ENCODE measurements at regions not wholly inside any gene's neighbourhood (a gene's known extent, or its start where the extent isn't known, plus 50 kb on each side); places are given as distances from the start of the nearest gene placed in this dataset.

DNA sequence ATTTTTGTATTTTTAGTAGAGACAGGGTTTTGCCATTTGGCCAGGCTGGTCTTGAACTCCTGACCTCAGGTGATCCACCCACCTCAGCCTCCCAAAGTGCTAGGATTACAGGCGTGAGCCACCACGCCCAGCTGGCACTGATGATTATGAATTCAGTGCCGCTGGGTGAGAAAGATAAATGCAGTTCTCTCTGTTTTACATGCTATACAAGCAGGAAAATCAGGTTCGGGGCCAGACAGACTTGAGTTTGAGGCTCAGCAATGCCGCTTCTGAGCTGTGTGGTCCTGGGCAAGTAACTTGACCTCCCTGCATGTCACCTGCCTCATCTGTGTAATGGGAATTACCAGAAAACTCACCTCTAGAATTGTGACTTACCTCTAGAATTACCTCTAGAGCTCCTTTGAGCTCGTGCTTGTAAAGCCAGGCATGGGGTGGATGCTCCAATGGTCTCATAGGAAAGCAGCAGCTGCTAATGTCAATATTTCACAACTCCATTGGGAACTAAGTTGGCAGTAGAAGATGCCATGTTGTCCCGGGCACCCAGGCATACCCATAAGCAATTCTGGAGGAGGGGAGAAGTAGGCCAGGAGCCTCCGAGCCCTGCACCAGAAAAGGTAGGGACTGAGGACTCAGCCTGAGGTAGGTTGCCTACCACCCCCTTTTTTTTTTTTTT, 119.8 kb upstream of the SLC25A33 start:
- Histone ChIP-seq H3K36me3 (ENCODE audit: insufficient read depth, low read length) (no peaks in the 10 kb centered on the region), H3K9ac (ENCODE audit: low read depth, low read length, poor library complexity, severe bottlenecking) (peak overlapping the region; percentile 68), H3K79me2 (ENCODE audit: insufficient read depth, low read length) (peaks cover 19% of the 10 kb centered on the region; the same call in 1 of the 2 replicates), H4K20me1 (ENCODE audit: insufficient read depth, low read length, poor library complexity, severe bottlenecking) (no peaks in the 10 kb centered on the region), H3K27me3 (ENCODE audit: insufficient read depth, low read length, poor library complexity, severe bottlenecking) (no peaks in the 10 kb centered on the region), H3K9me2 (replicated peaks; ENCODE audit: low read depth, low read length) (no peaks in the 10 kb centered on the region), H3K9me3 (ENCODE audit: insufficient read depth, low read depth, low read length) (no peaks in the 10 kb centered on the region), H2AFZ (ENCODE audit: low read length) (no peak overlapping the region), H3K4me2 (ENCODE audit: low read depth, low read length, poor library complexity, severe bottlenecking) (peak overlapping the region; percentile 51), H3F3A (ENCODE audit: low read depth) (0 out of 2 replicates have a peak, but pooled peaks cover 5% of the 10 kb centered on the region), H3K4me3 (ENCODE audit: low read length, poor library complexity, severe bottlenecking) (no peak overlapping the region), H3K4me1 (ENCODE audit: insufficient read depth, low read length, poor library complexity, severe bottlenecking) (peaks cover 81% of the 10 kb centered on the region)
- no peak for TF ChIP-seq EZH2phosphoT487 (IDR thresholded peaks at IDR 0.05; ENCODE audit: borderline replicate concordance)
- TF ChIP-seq, protein P1, sequence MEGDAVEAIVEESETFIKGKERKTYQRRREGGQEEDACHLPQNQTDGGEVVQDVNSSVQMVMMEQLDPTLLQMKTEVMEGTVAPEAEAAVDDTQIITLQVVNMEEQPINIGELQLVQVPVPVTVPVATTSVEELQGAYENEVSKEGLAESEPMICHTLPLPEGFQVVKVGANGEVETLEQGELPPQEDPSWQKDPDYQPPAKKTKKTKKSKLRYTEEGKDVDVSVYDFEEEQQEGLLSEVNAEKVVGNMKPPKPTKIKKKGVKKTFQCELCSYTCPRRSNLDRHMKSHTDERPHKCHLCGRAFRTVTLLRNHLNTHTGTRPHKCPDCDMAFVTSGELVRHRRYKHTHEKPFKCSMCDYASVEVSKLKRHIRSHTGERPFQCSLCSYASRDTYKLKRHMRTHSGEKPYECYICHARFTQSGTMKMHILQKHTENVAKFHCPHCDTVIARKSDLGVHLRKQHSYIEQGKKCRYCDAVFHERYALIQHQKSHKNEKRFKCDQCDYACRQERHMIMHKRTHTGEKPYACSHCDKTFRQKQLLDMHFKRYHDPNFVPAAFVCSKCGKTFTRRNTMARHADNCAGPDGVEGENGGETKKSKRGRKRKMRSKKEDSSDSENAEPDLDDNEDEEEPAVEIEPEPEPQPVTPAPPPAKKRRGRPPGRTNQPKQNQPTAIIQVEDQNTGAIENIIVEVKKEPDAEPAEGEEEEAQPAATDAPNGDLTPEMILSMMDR (conservative IDR thresholded peaks at IDR 0.05; ENCODE audit: low read length), result no peak

DNA sequence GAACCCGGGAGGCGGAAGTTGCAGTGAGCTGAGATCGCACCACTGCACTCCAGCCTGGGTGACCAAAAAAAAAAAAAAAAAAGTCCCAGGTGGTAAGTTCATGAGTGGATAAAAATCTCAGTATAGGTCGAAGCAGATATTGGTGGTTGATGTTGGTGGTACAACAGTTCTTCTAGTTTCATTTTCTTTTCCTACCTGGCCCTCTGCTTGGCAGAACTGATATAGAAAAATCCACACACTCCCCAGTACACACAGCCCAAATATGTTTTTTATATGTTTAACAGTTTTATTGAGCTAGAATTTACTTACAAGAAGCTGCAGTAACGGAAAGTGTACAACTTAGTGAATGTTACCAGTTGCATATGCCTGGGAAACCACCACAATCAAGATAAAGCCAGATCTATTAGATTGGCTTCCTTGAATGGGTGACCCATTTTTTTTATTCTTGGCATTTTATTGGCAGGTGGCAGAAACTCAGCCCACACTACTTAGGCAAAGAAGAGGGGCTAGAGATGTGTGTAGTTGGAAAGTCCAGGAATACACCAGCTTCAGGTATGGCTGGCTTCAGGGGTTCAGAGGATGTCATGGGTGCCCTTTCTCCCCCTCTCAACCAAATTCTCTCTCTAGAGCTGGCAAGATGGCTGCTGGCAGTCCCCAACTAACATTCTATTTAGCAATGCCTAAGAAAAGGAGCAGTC, 118.3 kb upstream of the SLC25A33 start:
- H3K9ac ChIP-seq (ENCODE audit: low read depth, low read length, poor library complexity, severe bottlenecking), result peak overlapping the region; percentile 68
- H3K27me3 ChIP-seq (ENCODE audit: insufficient read depth, low read length, poor library complexity, severe bottlenecking), result no peaks in the 10 kb centered on the region
- H3K4me3 ChIP-seq (ENCODE audit: low read length, poor library complexity, severe bottlenecking), result peak overlapping the region; percentile 31
- peaks cover 91% of the 10 kb centered on the region for H3K4me1 ChIP-seq (ENCODE audit: insufficient read depth, low read length, poor library complexity, severe bottlenecking)
- no peaks in the 10 kb centered on the region for H3K9me3 ChIP-seq (ENCODE audit: insufficient read depth, low read depth, low read length)
- peak overlapping the region; percentile 51 for H3K4me2 ChIP-seq (ENCODE audit: low read depth, low read length, poor library complexity, severe bottlenecking)
- TF ChIP-seq, protein P1 (conservative IDR thresholded peaks at IDR 0.05; ENCODE audit: low read length), result no peak
- TF ChIP-seq EZH2phosphoT487 (IDR thresholded peaks at IDR 0.05; ENCODE audit: borderline replicate concordance), result no peak
- H4K20me1 ChIP-seq (ENCODE audit: insufficient read depth, low read length, poor library complexity, severe bottlenecking), result no peaks in the 10 kb centered on the region
- no peak overlapping the region for H2AFZ ChIP-seq (ENCODE audit: low read length)
- H3F3A ChIP-seq (ENCODE audit: low read depth), result peaks cover 10% of the 10 kb centered on the region; the same call in 1 of the 2 replicates
- no peaks in the 10 kb centered on the region for H3K9me2 ChIP-seq (replicated peaks; ENCODE audit: low read depth, low read length)
- H3K36me3 ChIP-seq (ENCODE audit: insufficient read depth, low read length), result no peaks in the 10 kb centered on the region
- peaks cover 12% of the 10 kb centered on the region; the same call in 1 of the 2 replicates for H3K79me2 ChIP-seq (ENCODE audit: insufficient read depth, low read length)

- Histone ChIP-seq H3K27me3 (ENCODE audit: insufficient read depth, low read length, poor library complexity, severe bottlenecking) (no peaks in the 10 kb centered on the region), H3K79me2 (ENCODE audit: insufficient read depth, low read length) (peaks cover 10% of the 10 kb centered on the region; the same call in 1 of the 2 replicates), H3K9me3 (ENCODE audit: insufficient read depth, low read depth, low read length) (no peaks in the 10 kb centered on the region), H3F3A (ENCODE audit: low read depth) (peaks cover 11% of the 10 kb centered on the region), H3K4me3 (ENCODE audit: low read length, poor library complexity, severe bottlenecking) (peak overlapping the region; percentile 31), H3K4me2 (ENCODE audit: low read depth, low read length, poor library complexity, severe bottlenecking) (peak overlapping the region; percentile 51), H3K36me3 (ENCODE audit: insufficient read depth, low read length) (no peaks in the 10 kb centered on the region), H3K9me2 (replicated peaks; ENCODE audit: low read depth, low read length) (no peaks in the 10 kb centered on the region), H3K4me1 (ENCODE audit: insufficient read depth, low read length, poor library complexity, severe bottlenecking) (peaks cover 90% of the 10 kb centered on the region), H3K9ac (ENCODE audit: low read depth, low read length, poor library complexity, severe bottlenecking) (peak overlapping the region; percentile 68), H4K20me1 (ENCODE audit: insufficient read depth, low read length, poor library complexity, severe bottlenecking) (no peaks in the 10 kb centered on the region), H2AFZ (ENCODE audit: low read length) (no peak overlapping the region)
- TF ChIP-seq EZH2phosphoT487 (IDR thresholded peaks at IDR 0.05; ENCODE audit: borderline replicate concordance), result no peak
- TF ChIP-seq, protein P1 (conservative IDR thresholded peaks at IDR 0.05; ENCODE audit: low read length), result no peak
Observed at GRCh38 chr1:9421533-9421873, 117.8 kb upstream of the SLC25A33 start.
